ENCODE measurements at regions not wholly inside any gene's neighbourhood (a gene's known extent, or its start where the extent isn't known, plus 50 kb on each side); places are given as distances from the start of the nearest gene placed in this dataset.

- ATAC-seq (ENCODE audit: low read depth) (no peak), DNase-seq (no peak)
- Histone ChIP-seq H3K4me1 (ENCODE audit: control insufficient read depth in 2 of 2, insufficient read depth in 2 of 2, low read length in 2 of 2) (peaks cover 31 to 32% of the 10 kb centered on the region in 2 donors), H3K4me3 (ENCODE audit: control extremely low read depth in 1 of 5, extremely low read depth in 1 of 5, insufficient read depth in 1 of 5, low read depth in 2 of 5, low read length in 4 of 5) (no peak overlapping the region), H3K9me3 (ENCODE audit: control extremely low read depth in 1 of 3, control insufficient read depth in 2 of 3, insufficient read depth in 1 of 3, low read length in 2 of 3) (peaks cover 0 to 36% (median 6%) of the 10 kb centered on the region in 3 donors), H3K27me3 (replicated peaks in 1 of 4; ENCODE audit: control extremely low read depth in 1 of 4, control insufficient read depth in 3 of 4, insufficient read depth in 4 of 4, low read length in 3 of 4) (peaks cover 0 to 38% (median 10%) of the 10 kb centered on the region in 4 experiments), H2AFZ (ENCODE audit: insufficient read depth, low read depth, low read length, poor library complexity, severe bottlenecking) (no peak overlapping the region), H3K4me2 (replicated peaks; ENCODE audit: low read depth, low read length, poor library complexity, severe bottlenecking) (no peak overlapping the region), H3K79me2 (ENCODE audit: control insufficient read depth, insufficient read depth, low read length) (no peaks in the 10 kb centered on the region), H3K27ac (ENCODE audit: low read length in 2 of 2) (no peak overlapping the region), H4K20me1 (ENCODE audit: control insufficient read depth, insufficient read depth, low read length, poor library complexity, severe bottlenecking) (no peaks in the 10 kb centered on the region), H3K9ac (ENCODE audit: low read length) (no peak overlapping the region), H3K36me3 (replicated peaks in 1 of 2; ENCODE audit: control extremely low read depth in 1 of 2, control insufficient read depth in 1 of 2, extremely low read depth in 1 of 2, insufficient read depth in 2 of 2, low read length in 1 of 2) (no peaks in the 10 kb centered on the region)
- Mint-ChIP-seq H3K27ac (peak overlapping the region; percentile 32), H3K4me3 (no peak overlapping the region), H3K27me3 (peaks cover 30% of the 10 kb centered on the region), H3K4me1 (peaks cover 42% of the 10 kb centered on the region), H3K9me3 (ENCODE audit: insufficient read depth) (peaks cover 6% of the 10 kb centered on the region)
- intact Hi-C loops (cut with micrococcal nuclease), result no loop called here
- whole genome bisulfite sequencing (ENCODE audit: insufficient coverage), result 59% methylated on average over 19 of the region's 19 CpGs
- TF ChIP-seq EZH2 (IDR thresholded peaks at IDR 0.05; ENCODE audit: borderline replicate concordance, insufficient read depth, low read depth, low read length, poor library complexity, severe bottlenecking) (no peak), CTCF (IDR thresholded peaks at IDR 0.05) (no peak)
- ChIA-PET POLR2A (no interaction called here), CTCF (no interaction called here)
Measured at GRCh38 chr14:104383996-104384775, 195.4 kb upstream of the C14orf180 start.

- peaks cover 0 to 31% (median 6%) of the 10 kb centered on the region in 3 donors for H3K9me3 ChIP-seq (ENCODE audit: control extremely low read depth in 1 of 3, control insufficient read depth in 2 of 3, insufficient read depth in 1 of 3, low read length in 2 of 3)
- Mint-ChIP-seq H3K9me3 (ENCODE audit: insufficient read depth) (peaks cover 5% of the 10 kb centered on the region), H3K4me3 (no peak overlapping the region), H3K27ac (no peak overlapping the region), H3K27me3 (peaks cover 26% of the 10 kb centered on the region), H3K4me1 (peaks cover 42% of the 10 kb centered on the region)
- POLR2A ChIA-PET, result no interaction called here
- DNase-seq (no peak), ATAC-seq (ENCODE audit: low read depth) (no peak)
- H3K27ac ChIP-seq (ENCODE audit: low read length in 2 of 2), result no peak overlapping the region
- H3K9ac ChIP-seq (ENCODE audit: low read length), result no peak overlapping the region
- H4K20me1 ChIP-seq (ENCODE audit: control insufficient read depth, insufficient read depth, low read length, poor library complexity, severe bottlenecking), result no peaks in the 10 kb centered on the region
- H3K4me1 ChIP-seq (ENCODE audit: control insufficient read depth in 2 of 2, insufficient read depth in 2 of 2, low read length in 2 of 2), result peaks cover 31 to 37% of the 10 kb centered on the region in 2 donors
- H3K4me3 ChIP-seq (ENCODE audit: control extremely low read depth in 1 of 5, extremely low read depth in 1 of 5, insufficient read depth in 1 of 5, low read depth in 2 of 5, low read length in 4 of 5), result no peak overlapping the region
- H3K4me2 ChIP-seq (replicated peaks; ENCODE audit: low read depth, low read length, poor library complexity, severe bottlenecking), result no peak overlapping the region
- intact Hi-C loops (cut with micrococcal nuclease), result no loop called here
- TF ChIP-seq CTCF (IDR thresholded peaks at IDR 0.05) (no peak), EZH2 (IDR thresholded peaks at IDR 0.05; ENCODE audit: borderline replicate concordance, insufficient read depth, low read depth, low read length, poor library complexity, severe bottlenecking) (no peak)
- 97% methylated on average over 6 of the region's 6 CpGs for WGBS (ENCODE audit: insufficient coverage)
- no peak overlapping the region for H2AFZ ChIP-seq (ENCODE audit: insufficient read depth, low read depth, low read length, poor library complexity, severe bottlenecking)
- H3K79me2 ChIP-seq (ENCODE audit: control insufficient read depth, insufficient read depth, low read length), result no peaks in the 10 kb centered on the region
- CTCF ChIA-PET, result no interaction called here
- peaks cover 0 to 35% (median 10%) of the 10 kb centered on the region in 4 experiments for H3K27me3 ChIP-seq (replicated peaks in 1 of 4; ENCODE audit: control extremely low read depth in 1 of 4, control insufficient read depth in 3 of 4, insufficient read depth in 4 of 4, low read length in 3 of 4)
- no peaks in the 10 kb centered on the region for H3K36me3 ChIP-seq (replicated peaks in 1 of 2; ENCODE audit: control extremely low read depth in 1 of 2, control insufficient read depth in 1 of 2, extremely low read depth in 1 of 2, insufficient read depth in 2 of 2, low read length in 1 of 2)
Measured at GRCh38 chr14:104384776-104385071, 194.8 kb upstream of the C14orf180 start.
